ENCODE measurements at regions not wholly inside any gene's neighbourhood (a gene's known extent, or its start where the extent isn't known, plus 50 kb on each side); places are given as distances from the start of the nearest gene placed in this dataset.

DNA sequence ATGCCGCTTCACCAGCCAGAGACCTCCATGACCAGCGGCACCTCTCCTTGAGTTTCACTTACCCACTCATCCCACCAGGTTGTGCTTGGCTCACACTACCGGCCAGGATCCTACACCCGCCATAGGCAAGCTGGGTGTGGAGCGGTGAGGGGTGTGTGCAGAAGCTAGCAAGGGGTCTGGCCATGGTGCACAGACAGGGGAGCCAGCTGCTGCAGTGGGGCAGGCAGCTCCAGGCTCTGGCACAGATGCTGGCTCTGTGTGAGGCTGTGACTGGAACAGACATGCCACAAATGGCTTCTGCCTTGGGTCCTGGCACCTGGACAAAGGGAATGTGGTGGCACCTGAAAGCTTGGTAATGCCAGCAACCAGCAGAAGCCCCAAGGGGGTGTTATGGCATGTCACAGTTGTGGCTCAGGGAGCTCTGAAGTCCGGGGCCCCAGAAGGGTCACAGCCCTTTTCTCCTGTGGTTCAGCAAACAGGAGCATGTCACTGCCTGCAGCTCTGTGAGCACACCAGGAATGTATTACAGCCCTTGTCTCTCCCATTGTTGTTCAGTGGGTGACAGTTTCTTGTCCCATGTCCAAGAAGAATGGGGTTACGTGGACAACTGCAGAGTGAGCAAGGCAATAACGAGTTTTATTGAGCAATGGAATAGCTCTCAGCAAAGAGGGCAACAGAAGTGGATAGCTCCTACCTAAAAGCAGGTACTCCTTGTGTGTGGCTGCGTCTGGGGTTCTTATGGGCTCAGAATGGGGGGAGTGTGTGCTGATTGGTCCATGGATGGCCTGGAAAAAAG is 2791.0 kb upstream of the PCDH20 start:
- Mint-ChIP-seq H3K9me3 (peaks cover 3 to 9% of the 10 kb centered on the region in 2 experiments; a peak in 3 of 5 replicates), H3K4me3 (no peak overlapping the region), H3K4me1 (no peaks in the 10 kb centered on the region), H3K36me3 (ENCODE audit: insufficient read depth in 1 of 3, low read depth in 3 of 3) (peaks cover 0 to 4% (median 0%) of the 10 kb centered on the region in 3 experiments; a peak in 1 of 7 replicates), H3K27me3 (ENCODE audit: low read depth) (no peaks in the 10 kb centered on the region), H3K27ac (no peak overlapping the region)
- Histone ChIP-seq H3K9me3 (ENCODE audit: control insufficient read depth, low read depth, low read length) (peaks cover 4% of the 10 kb centered on the region), H3K23me2 (ENCODE audit: insufficient read length, low read depth, low read length, poor library complexity, severe bottlenecking) (no peaks in the 10 kb centered on the region), H4K20me1 (ENCODE audit: control insufficient read depth, insufficient read depth, insufficient read length) (no peaks in the 10 kb centered on the region), H2AK5ac (ENCODE audit: insufficient read length, low read length) (no peak overlapping the region), H3K79me1 (ENCODE audit: insufficient read depth, low read depth, low read length, poor library complexity, severe bottlenecking) (no peaks in the 10 kb centered on the region), H3K79me2 (ENCODE audit: insufficient read depth, low read length) (no peaks in the 10 kb centered on the region), H4K8ac (replicated peaks; ENCODE audit: insufficient read length, low read depth, low read length) (no peak overlapping the region), H2AFZ (ENCODE audit: low read length) (no peak overlapping the region), H2BK5ac (ENCODE audit: insufficient read length, low read length) (no peak overlapping the region), H3K9ac (ENCODE audit: extremely low read depth, insufficient read length, low read length) (no peak overlapping the region), H2BK20ac (ENCODE audit: low read depth, low read length, poor library complexity, severe bottlenecking) (no peak overlapping the region), H3K4me1 (ENCODE audit: insufficient read depth, low read length) (no peaks in the 10 kb centered on the region), H2BK120ac (ENCODE audit: low read depth, low read length, poor library complexity, severe bottlenecking) (no peak overlapping the region), H3K27me3 (ENCODE audit: insufficient read depth, low read length) (no peaks in the 10 kb centered on the region), H3T11ph (ENCODE audit: low read length) (no peak overlapping the region), H3K4ac (ENCODE audit: low read depth, low read length) (no peak overlapping the region), H4K91ac (ENCODE audit: insufficient read length, low read depth, low read length) (no peak overlapping the region), H3K14ac (ENCODE audit: insufficient read depth, low read length) (no peak overlapping the region; the same call in 1 of the 2 replicates), H3K56ac (ENCODE audit: insufficient read length, low read depth, low read length) (no peak overlapping the region), H2BK12ac (ENCODE audit: insufficient read length, low read depth, low read length) (no peak overlapping the region), H2BK15ac (ENCODE audit: low read depth, low read length) (no peak overlapping the region), H4K5ac (ENCODE audit: insufficient read length, low read depth, low read length) (no peak overlapping the region), H3K4me2 (ENCODE audit: insufficient read depth, insufficient read length, low read length) (no peak overlapping the region), H3K27ac (ENCODE audit: insufficient read length, low read depth, low read length) (no peak overlapping the region), H3K23ac (ENCODE audit: insufficient read length, low read depth, low read length) (no peak overlapping the region), H3K18ac (ENCODE audit: insufficient read length, low read depth, low read length) (no peak overlapping the region)
- peak; percentile 26 for DNase-seq
- TF ChIP-seq CTCF (conservative IDR thresholded peaks at IDR 0.05), result no peak
- WGBS (ENCODE audit: extremely low coverage, insufficient read length, low lambda C conversion rate), result no CpG with 5 or more reads among the region's 9 CpGs
